ENCODE measurements at regions not wholly inside any gene's neighbourhood (a gene's known extent, or its start where the extent isn't known, plus 50 kb on each side); places are given as distances from the start of the nearest gene placed in this dataset.

GRCh38 chr11:92393218-92393617 lies 168.6 kb downstream of the FAT3 start:
- DNase-seq (ENCODE audit: unreplicated experiment), result no peak
- intact Hi-C loops (cut with micrococcal nuclease), result no loop called here
- TF ChIP-seq CTCF (IDR thresholded peaks at IDR 0.05; ENCODE audit: unreplicated experiment), result no peak
- Mint-ChIP-seq H3K4me3 (ENCODE audit: unreplicated experiment) (no peak overlapping the region), H3K27me3 (ENCODE audit: insufficient read depth, unreplicated experiment) (no peaks in the 10 kb centered on the region), H3K4me1 (ENCODE audit: insufficient read depth, unreplicated experiment) (no peaks in the 10 kb centered on the region), H3K36me3 (ENCODE audit: insufficient read depth, unreplicated experiment) (no peaks in the 10 kb centered on the region), H3K27ac (ENCODE audit: low read depth, unreplicated experiment) (peak overlapping the region; percentile 30), H3K9me3 (ENCODE audit: unreplicated experiment) (no peaks in the 10 kb centered on the region)
- ChIA-PET CTCF (no interaction called here), POLR2A (no interaction called here)
- no TSS peak for BruUV-seq (replicated peaks)

GRCh38 chr11:92396133-92396532 lies 171.5 kb downstream of the FAT3 start:
- Mint-ChIP-seq H3K4me1 (ENCODE audit: insufficient read depth, unreplicated experiment) (no peaks in the 10 kb centered on the region), H3K9me3 (ENCODE audit: unreplicated experiment) (no peaks in the 10 kb centered on the region), H3K4me3 (ENCODE audit: unreplicated experiment) (no peak overlapping the region), H3K27me3 (ENCODE audit: insufficient read depth, unreplicated experiment) (no peaks in the 10 kb centered on the region), H3K36me3 (ENCODE audit: insufficient read depth, unreplicated experiment) (no peaks in the 10 kb centered on the region), H3K27ac (ENCODE audit: low read depth, unreplicated experiment) (no peak overlapping the region)
- no TSS peak for BruUV-seq (replicated peaks)
- DNase-seq (ENCODE audit: unreplicated experiment), result no peak
- ChIA-PET POLR2A (no interaction called here), CTCF (interaction anchor here (0.7 kb wide), 1 partner anchor 24 kb away, joined by 4 read pairs; no protein-coding TSS in a partner anchor)
- intact Hi-C loops (cut with micrococcal nuclease), result no loop called here
- no peak for TF ChIP-seq CTCF (IDR thresholded peaks at IDR 0.05; ENCODE audit: unreplicated experiment)

- H3K27me3 Mint-ChIP-seq (ENCODE audit: insufficient read depth, unreplicated experiment), result no peaks in the 10 kb centered on the region
- no peaks in the 10 kb centered on the region for H3K9me3 Mint-ChIP-seq (ENCODE audit: unreplicated experiment)
- no peak for TF ChIP-seq CTCF (IDR thresholded peaks at IDR 0.05; ENCODE audit: unreplicated experiment)
- no peaks in the 10 kb centered on the region for H3K4me1 Mint-ChIP-seq (ENCODE audit: insufficient read depth, unreplicated experiment)
- intact Hi-C loops (cut with micrococcal nuclease), result no loop called here
- H3K27ac Mint-ChIP-seq (ENCODE audit: low read depth, unreplicated experiment), result no peak overlapping the region
- ChIA-PET CTCF (interaction anchor here (0.6 to 1.1 kb wide), 6 partner anchors 10 to 490 kb away, joined by 3 to 5 read pairs (median 4); no protein-coding TSS in a partner anchor), POLR2A (no interaction called here)
- no TSS peak for BruUV-seq (replicated peaks)
- DNase-seq (ENCODE audit: unreplicated experiment), result no peak
- H3K36me3 Mint-ChIP-seq (ENCODE audit: insufficient read depth, unreplicated experiment), result no peaks in the 10 kb centered on the region
- H3K4me3 Mint-ChIP-seq (ENCODE audit: unreplicated experiment), result no peak overlapping the region
Measured at GRCh38 chr11:92397221-92397755, 172.7 kb downstream of the FAT3 start.

GRCh38 chr11:92399705-92400104 lies 175.1 kb downstream of the FAT3 start:
- Mint-ChIP-seq H3K27ac (ENCODE audit: low read depth, unreplicated experiment) (no peak overlapping the region), H3K36me3 (ENCODE audit: insufficient read depth, unreplicated experiment) (no peaks in the 10 kb centered on the region), H3K27me3 (ENCODE audit: insufficient read depth, unreplicated experiment) (no peaks in the 10 kb centered on the region), H3K9me3 (ENCODE audit: unreplicated experiment) (no peaks in the 10 kb centered on the region), H3K4me1 (ENCODE audit: insufficient read depth, unreplicated experiment) (no peaks in the 10 kb centered on the region), H3K4me3 (ENCODE audit: unreplicated experiment) (no peak overlapping the region)
- CTCF ChIA-PET, result no interaction called here
- POLR2A ChIA-PET, result no interaction called here
- TF ChIP-seq CTCF (IDR thresholded peaks at IDR 0.05; ENCODE audit: unreplicated experiment), result no peak
- no TSS peak for BruUV-seq (replicated peaks)
- DNase-seq (ENCODE audit: unreplicated experiment), result no peak
- intact Hi-C loops (cut with micrococcal nuclease), result no loop called here
